ENCODE measurements at regions not wholly inside any gene's neighbourhood (a gene's known extent, or its start where the extent isn't known, plus 50 kb on each side); places are given as distances from the start of the nearest gene placed in this dataset.

DNA sequence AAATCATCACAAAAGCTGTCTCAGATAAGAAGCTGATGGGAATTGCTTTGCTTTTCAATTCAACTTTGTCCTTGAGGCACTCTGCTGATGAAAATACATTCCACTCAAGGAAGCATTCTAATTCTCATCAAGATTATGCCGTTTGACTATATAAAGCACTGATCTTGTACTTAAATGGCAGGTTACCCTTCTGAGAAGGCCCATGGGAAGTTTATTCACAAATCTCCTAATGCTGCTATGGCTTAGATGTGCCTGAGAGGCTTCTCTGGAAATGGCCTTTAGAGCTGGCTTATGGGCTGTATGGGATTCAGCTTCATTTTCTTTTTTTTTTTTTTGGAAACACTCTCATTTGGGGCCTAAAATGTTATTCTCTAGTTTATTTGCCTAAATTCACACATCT is 69.7 kb upstream of the ARNT2 start:
- Histone ChIP-seq H4K5ac (ENCODE audit: insufficient read length, low read depth, low read length) (no peak overlapping the region), H3K79me1 (ENCODE audit: low read depth, low read length) (no peaks in the 10 kb centered on the region), H2BK120ac (replicated peaks; ENCODE audit: low read depth, low read length) (no peak overlapping the region), H3K36me3 (ENCODE audit: control insufficient read depth in 2 of 4, insufficient read depth in 4 of 4, low read length in 3 of 4) (no peaks in the 10 kb centered on the region), H2BK5ac (ENCODE audit: low read depth, low read length) (no peak overlapping the region), H3K56ac (replicated peaks; ENCODE audit: insufficient read length, low read depth, low read length) (no peak overlapping the region), H3K4me3 (ENCODE audit: extremely low read depth in 1 of 4, insufficient read depth in 2 of 4, low read depth in 3 of 4, low read length in 4 of 4) (no peak overlapping the region), H3K27me3 (replicated peaks in 1 of 4; ENCODE audit: control insufficient read depth in 3 of 4, extremely low read depth in 1 of 4, insufficient read depth in 3 of 4, low read length in 3 of 4) (no peaks in the 10 kb centered on the region), H3K27ac (ENCODE audit: low read depth, low read length) (no peak overlapping the region), H4K91ac (replicated peaks; ENCODE audit: insufficient read length, low read length) (no peak overlapping the region), H4K20me1 (replicated peaks in 1 of 2; ENCODE audit: control insufficient read depth in 1 of 2, insufficient read depth in 2 of 2, low read length in 2 of 2) (no peaks in the 10 kb centered on the region), H3K4ac (replicated peaks; ENCODE audit: insufficient read length, low read depth, low read length) (no peak overlapping the region), H2BK12ac (ENCODE audit: low read depth, low read length) (no peak overlapping the region), H3K9ac (replicated peaks in 1 of 4; ENCODE audit: extremely low read depth in 1 of 4, low read depth in 3 of 4, low read length in 3 of 4) (no peak overlapping the region), H2AFZ (ENCODE audit: low read length) (no peak overlapping the region), H2AK5ac (ENCODE audit: low read depth, low read length) (no peak overlapping the region), H3K14ac (ENCODE audit: insufficient read length) (no peak overlapping the region), H3K4me2 (ENCODE audit: insufficient read depth in 1 of 2, low read depth in 2 of 2, low read length in 2 of 2) (no peak overlapping the region), H3K9me3 (ENCODE audit: insufficient read depth in 2 of 2, low read depth in 1 of 2, low read length in 1 of 2) (peaks cover 0 to 3% of the 10 kb centered on the region in 2 experiments; a peak in 1 of 4 replicates), H3K23me2 (ENCODE audit: low read depth, low read length) (no peaks in the 10 kb centered on the region), H3K18ac (ENCODE audit: extremely low read depth, low read length) (no peak overlapping the region), H3K23ac (ENCODE audit: insufficient read length) (no peak overlapping the region), H4K8ac (ENCODE audit: extremely low read depth, insufficient read depth, low read length) (no peak overlapping the region), H2BK15ac (ENCODE audit: low read length) (no peak overlapping the region), H3K79me2 (ENCODE audit: control insufficient read depth in 1 of 2, insufficient read depth in 2 of 2, low read length in 2 of 2) (no peaks in the 10 kb centered on the region), H3K4me1 (replicated peaks in 1 of 4; ENCODE audit: control insufficient read depth in 3 of 4, insufficient read depth in 4 of 4, low read length in 3 of 4) (no peaks in the 10 kb centered on the region), H2BK20ac (ENCODE audit: low read length) (no peak overlapping the region)
- ChIA-PET CTCF (ENCODE audit: partially characterized antibody) (interaction anchor here (0.6 to 2.3 kb wide), 3 partner anchors 11 to 757 kb away, joined by 3 to 7 read pairs (median 3); no protein-coding TSS in a partner anchor), POLR2A (ENCODE audit: partially characterized antibody) (no interaction called here)
- DNase-seq (ENCODE audit: low read depth in 1 of 2, low spot score in 2 of 2) (no peak), FAIRE-seq (no peak)
- 86% methylated on average over 1 of the region's 1 CpG; no CpG with 5 or more reads in 1 of the 2 experiments for WGBS, 2 experiments (ENCODE audit: extremely low coverage in 1 of 2, insufficient coverage in 1 of 2, insufficient read length in 1 of 2, insufficient replicate concordance in 2 of 2, low coverage in 1 of 2, low lambda C conversion rate in 2 of 2, missing lambda C conversion rate in 1 of 2)
- TF ChIP-seq, protein P1, sequence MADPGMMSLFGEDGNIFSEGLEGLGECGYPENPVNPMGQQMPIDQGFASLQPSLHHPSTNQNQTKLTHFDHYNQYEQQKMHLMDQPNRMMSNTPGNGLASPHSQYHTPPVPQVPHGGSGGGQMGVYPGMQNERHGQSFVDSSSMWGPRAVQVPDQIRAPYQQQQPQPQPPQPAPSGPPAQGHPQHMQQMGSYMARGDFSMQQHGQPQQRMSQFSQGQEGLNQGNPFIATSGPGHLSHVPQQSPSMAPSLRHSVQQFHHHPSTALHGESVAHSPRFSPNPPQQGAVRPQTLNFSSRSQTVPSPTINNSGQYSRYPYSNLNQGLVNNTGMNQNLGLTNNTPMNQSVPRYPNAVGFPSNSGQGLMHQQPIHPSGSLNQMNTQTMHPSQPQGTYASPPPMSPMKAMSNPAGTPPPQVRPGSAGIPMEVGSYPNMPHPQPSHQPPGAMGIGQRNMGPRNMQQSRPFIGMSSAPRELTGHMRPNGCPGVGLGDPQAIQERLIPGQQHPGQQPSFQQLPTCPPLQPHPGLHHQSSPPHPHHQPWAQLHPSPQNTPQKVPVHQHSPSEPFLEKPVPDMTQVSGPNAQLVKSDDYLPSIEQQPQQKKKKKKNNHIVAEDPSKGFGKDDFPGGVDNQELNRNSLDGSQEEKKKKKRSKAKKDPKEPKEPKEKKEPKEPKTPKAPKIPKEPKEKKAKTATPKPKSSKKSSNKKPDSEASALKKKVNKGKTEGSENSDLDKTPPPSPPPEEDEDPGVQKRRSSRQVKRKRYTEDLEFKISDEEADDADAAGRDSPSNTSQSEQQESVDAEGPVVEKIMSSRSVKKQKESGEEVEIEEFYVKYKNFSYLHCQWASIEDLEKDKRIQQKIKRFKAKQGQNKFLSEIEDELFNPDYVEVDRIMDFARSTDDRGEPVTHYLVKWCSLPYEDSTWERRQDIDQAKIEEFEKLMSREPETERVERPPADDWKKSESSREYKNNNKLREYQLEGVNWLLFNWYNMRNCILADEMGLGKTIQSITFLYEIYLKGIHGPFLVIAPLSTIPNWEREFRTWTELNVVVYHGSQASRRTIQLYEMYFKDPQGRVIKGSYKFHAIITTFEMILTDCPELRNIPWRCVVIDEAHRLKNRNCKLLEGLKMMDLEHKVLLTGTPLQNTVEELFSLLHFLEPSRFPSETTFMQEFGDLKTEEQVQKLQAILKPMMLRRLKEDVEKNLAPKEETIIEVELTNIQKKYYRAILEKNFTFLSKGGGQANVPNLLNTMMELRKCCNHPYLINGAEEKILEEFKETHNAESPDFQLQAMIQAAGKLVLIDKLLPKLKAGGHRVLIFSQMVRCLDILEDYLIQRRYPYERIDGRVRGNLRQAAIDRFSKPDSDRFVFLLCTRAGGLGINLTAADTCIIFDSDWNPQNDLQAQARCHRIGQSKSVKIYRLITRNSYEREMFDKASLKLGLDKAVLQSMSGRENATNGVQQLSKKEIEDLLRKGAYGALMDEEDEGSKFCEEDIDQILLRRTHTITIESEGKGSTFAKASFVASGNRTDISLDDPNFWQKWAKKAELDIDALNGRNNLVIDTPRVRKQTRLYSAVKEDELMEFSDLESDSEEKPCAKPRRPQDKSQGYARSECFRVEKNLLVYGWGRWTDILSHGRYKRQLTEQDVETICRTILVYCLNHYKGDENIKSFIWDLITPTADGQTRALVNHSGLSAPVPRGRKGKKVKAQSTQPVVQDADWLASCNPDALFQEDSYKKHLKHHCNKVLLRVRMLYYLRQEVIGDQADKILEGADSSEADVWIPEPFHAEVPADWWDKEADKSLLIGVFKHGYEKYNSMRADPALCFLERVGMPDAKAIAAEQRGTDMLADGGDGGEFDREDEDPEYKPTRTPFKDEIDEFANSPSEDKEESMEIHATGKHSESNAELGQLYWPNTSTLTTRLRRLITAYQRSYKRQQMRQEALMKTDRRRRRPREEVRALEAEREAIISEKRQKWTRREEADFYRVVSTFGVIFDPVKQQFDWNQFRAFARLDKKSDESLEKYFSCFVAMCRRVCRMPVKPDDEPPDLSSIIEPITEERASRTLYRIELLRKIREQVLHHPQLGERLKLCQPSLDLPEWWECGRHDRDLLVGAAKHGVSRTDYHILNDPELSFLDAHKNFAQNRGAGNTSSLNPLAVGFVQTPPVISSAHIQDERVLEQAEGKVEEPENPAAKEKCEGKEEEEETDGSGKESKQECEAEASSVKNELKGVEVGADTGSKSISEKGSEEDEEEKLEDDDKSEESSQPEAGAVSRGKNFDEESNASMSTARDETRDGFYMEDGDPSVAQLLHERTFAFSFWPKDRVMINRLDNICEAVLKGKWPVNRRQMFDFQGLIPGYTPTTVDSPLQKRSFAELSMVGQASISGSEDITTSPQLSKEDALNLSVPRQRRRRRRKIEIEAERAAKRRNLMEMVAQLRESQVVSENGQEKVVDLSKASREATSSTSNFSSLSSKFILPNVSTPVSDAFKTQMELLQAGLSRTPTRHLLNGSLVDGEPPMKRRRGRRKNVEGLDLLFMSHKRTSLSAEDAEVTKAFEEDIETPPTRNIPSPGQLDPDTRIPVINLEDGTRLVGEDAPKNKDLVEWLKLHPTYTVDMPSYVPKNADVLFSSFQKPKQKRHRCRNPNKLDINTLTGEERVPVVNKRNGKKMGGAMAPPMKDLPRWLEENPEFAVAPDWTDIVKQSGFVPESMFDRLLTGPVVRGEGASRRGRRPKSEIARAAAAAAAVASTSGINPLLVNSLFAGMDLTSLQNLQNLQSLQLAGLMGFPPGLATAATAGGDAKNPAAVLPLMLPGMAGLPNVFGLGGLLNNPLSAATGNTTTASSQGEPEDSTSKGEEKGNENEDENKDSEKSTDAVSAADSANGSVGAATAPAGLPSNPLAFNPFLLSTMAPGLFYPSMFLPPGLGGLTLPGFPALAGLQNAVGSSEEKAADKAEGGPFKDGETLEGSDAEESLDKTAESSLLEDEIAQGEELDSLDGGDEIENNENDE (IDR thresholded peaks at IDR 0.05; ENCODE audit: insufficient replicate concordance, low read length): no peak

All from H1 (cell line).